ENCODE measurements at regions not wholly inside any gene's neighbourhood (a gene's known extent, or its start where the extent isn't known, plus 50 kb on each side); places are given as distances from the start of the nearest gene placed in this dataset.

DNA sequence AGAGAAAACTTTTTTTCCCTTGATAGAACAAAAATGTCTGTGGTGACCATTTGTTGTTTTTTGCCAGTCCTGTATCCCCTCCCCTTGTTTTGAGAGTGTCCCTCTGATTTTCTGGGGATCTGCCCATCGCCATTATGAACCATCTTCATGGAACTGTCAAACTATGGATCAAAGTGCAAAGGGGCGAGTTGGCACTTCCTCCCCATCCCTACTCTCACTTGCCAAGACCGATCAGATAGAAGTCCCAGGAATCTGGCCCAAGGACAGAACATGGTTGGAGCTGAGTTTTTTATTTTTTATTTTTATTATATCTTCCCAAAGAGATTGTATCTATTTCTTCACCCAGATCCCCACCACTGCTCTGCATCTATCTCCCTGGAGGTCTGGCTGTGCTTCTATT, 221.4 kb downstream of the IKZF2 start:
- TF ChIP-seq, protein P1, sequence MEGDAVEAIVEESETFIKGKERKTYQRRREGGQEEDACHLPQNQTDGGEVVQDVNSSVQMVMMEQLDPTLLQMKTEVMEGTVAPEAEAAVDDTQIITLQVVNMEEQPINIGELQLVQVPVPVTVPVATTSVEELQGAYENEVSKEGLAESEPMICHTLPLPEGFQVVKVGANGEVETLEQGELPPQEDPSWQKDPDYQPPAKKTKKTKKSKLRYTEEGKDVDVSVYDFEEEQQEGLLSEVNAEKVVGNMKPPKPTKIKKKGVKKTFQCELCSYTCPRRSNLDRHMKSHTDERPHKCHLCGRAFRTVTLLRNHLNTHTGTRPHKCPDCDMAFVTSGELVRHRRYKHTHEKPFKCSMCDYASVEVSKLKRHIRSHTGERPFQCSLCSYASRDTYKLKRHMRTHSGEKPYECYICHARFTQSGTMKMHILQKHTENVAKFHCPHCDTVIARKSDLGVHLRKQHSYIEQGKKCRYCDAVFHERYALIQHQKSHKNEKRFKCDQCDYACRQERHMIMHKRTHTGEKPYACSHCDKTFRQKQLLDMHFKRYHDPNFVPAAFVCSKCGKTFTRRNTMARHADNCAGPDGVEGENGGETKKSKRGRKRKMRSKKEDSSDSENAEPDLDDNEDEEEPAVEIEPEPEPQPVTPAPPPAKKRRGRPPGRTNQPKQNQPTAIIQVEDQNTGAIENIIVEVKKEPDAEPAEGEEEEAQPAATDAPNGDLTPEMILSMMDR (IDR thresholded peaks at IDR 0.05), result no peak
- Histone ChIP-seq H3K4me3 (no peak overlapping the region), H3K9me3 (peaks cover 0 to under 1% of the 10 kb centered on the region in 2 donors), H3K27ac (no peak overlapping the region), H3K36me3 (no peaks in the 10 kb centered on the region), H3K27me3 (no peaks in the 10 kb centered on the region), H3K4me1 (peaks cover 0 to 9% of the 10 kb centered on the region in 2 donors)
- no peak for DNase-seq (ENCODE audit: low spot score)

DNA sequence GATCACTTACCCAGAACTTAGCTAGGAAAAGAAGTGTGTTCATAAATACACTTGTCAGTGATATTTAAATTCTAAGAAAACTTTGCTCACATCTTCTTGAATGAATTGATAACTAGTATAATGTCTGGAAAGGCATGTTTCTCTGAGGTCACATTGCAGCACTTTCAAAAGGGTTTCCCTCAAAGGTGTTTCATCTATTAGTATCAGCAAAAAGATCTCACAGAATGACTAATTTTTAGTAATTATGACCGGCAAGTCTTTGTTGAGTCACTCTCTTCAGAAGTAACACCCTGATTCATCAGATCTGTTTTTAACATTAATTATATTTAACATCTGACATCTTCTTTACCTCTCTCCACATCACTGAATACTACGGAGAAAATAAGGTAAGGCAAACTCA, 222.3 kb downstream of the IKZF2 start:
- Histone ChIP-seq H3K27me3 (no peaks in the 10 kb centered on the region), H3K27ac (peak overlapping the region in 1 of 2 donors; percentile 52), H3K4me3 (no peak overlapping the region), H3K36me3 (no peaks in the 10 kb centered on the region), H3K9me3 (peaks cover 0 to 5% of the 10 kb centered on the region in 2 donors), H3K4me1 (peaks cover 0 to 9% of the 10 kb centered on the region in 2 donors)
- TF ChIP-seq, protein P1 (IDR thresholded peaks at IDR 0.05), result no peak
- DNase-seq (ENCODE audit: low spot score), result no peak

DNA sequence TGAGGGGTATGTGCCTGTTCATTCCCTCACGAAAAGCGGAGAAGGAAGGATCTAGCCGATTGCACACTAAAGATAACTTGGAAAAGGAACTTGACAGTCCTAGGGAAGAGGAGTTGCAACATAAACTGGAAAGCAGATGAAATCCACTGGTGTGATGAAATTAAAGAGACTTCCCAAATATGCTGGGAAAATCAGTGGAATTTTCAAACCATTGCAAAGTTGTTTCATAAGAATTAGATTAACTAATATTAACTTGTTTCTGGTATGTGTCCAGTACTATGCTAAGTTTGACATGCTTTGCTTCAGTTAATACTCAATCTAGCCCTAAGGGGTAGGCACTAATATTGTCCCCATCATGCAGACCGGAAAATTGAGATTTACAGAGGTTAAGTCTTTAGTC, 222.7 kb downstream of the IKZF2 start:
- peaks cover 0 to 5% of the 10 kb centered on the region in 2 donors for H3K9me3 ChIP-seq
- H3K27me3 ChIP-seq, result no peaks in the 10 kb centered on the region
- H3K4me3 ChIP-seq, result no peak overlapping the region
- no peaks in the 10 kb centered on the region for H3K36me3 ChIP-seq
- TF ChIP-seq, protein P1 (IDR thresholded peaks at IDR 0.05), result no peak
- DNase-seq (ENCODE audit: low spot score), result no peak
- H3K4me1 ChIP-seq, result peaks cover 0 to 9% of the 10 kb centered on the region in 2 donors
- peak overlapping the region in 1 of 2 donors; percentile 52 for H3K27ac ChIP-seq

DNA sequence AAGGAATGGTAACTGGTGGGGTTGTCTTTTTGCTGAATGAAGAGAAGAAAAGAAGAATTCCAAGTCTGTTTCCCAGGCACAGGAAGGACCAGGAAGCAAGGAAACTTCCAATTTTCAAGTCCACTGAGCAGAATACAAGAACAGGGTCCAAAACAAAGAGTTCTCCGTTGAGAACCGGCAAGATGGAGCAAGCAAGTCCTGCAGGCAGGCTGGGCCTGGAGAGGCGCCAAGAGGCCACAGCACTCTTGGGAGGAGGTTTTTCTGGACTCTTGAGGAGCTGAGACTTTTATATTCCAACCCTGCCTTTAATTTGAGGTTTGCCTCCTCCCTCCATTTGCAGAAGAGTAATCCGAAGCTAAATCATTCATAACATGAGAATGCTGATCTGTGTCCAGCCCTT, 224.5 kb downstream of the IKZF2 start:
- H3K27ac ChIP-seq, result peak overlapping the region in 1 of 2 donors; percentile 37
- TF ChIP-seq, protein P1 (IDR thresholded peaks at IDR 0.05), result no peak
- DNase-seq (ENCODE audit: low spot score), result no peak

DNA sequence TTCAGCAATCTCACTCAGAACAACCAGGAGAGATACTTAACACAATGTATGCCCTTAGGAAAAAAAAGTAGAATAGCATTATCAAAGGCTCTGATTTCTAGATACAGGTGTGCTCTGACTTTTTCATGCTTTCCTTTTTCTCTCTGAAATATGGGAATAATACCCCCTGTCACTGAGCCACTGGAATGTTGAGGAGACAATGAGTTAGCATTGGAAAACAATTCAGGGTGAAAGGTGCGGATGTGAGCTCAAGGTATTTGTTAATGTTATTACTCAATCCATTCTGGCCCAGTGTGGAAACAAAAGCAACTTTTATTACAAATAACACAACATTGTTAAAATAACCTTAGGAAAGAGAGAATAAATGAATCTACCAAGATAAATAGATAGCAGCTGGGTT, 228.0 kb downstream of the IKZF2 start:
- TF ChIP-seq, protein P1 (IDR thresholded peaks at IDR 0.05), result no peak
- no peaks in the 10 kb centered on the region for H3K36me3 ChIP-seq
- peaks cover 0 to 5% of the 10 kb centered on the region in 2 donors for H3K9me3 ChIP-seq

More for the DNA sequence above, 224.5 kb downstream of the IKZF2 start:
- Histone ChIP-seq H3K4me3 (no peak overlapping the region), H3K36me3 (no peaks in the 10 kb centered on the region), H3K9me3 (peaks cover 0 to 5% of the 10 kb centered on the region in 2 donors), H3K27me3 (no peaks in the 10 kb centered on the region), H3K4me1 (peaks cover 0 to 9% of the 10 kb centered on the region in 2 donors)

DNA sequence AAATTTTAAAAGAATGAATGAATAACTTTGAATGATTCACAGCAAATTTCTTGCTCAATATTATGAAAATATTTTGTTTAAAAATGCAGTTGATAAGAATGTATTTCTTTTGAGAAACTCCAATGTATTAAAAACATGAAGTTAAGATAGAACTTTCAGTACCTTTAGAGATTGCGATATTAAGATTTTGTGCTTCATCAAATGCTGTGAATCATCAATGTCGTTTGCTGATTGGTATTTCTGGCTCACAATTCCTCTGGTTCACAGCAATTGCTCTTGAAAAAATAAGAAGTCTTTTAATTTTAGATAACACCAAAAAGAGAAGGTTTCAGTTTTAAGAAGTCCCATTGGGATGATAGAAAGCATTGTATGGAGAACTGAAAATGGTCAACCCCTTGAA, 228.7 kb downstream of the IKZF2 start:
- Histone ChIP-seq H3K4me1 (peaks cover 0 to 9% of the 10 kb centered on the region in 2 donors), H3K36me3 (no peaks in the 10 kb centered on the region), H3K4me3 (no peak overlapping the region), H3K27me3 (no peaks in the 10 kb centered on the region), H3K27ac (no peak overlapping the region), H3K9me3 (peaks cover 0 to 5% of the 10 kb centered on the region in 2 donors)
- TF ChIP-seq, protein P1 (IDR thresholded peaks at IDR 0.05), result no peak
- DNase-seq (ENCODE audit: low spot score), result no peak

More for the DNA sequence above, 228.0 kb downstream of the IKZF2 start:
- peaks cover 0 to 9% of the 10 kb centered on the region in 2 donors for H3K4me1 ChIP-seq
- DNase-seq (ENCODE audit: low spot score), result no peak
- no peak overlapping the region for H3K27ac ChIP-seq
- no peak overlapping the region for H3K4me3 ChIP-seq
- no peaks in the 10 kb centered on the region for H3K27me3 ChIP-seq

All from right atrium auricular region (tissue), 2 donors.